Osteoblast (primary cell): ENCODE measurements at regions not wholly inside any gene's neighbourhood (a gene's known extent, or its start where the extent isn't known, plus 50 kb on each side); places are given as distances from the start of the nearest gene placed in this dataset.

Experiments used
- DNase-seq: peaks from one replicate; pipeline ENCODE4 v3.0.0; 2011; ENCODE audit warnings: low spot score, mixed read lengths; ENCODE audit not compliant: insufficient read length; ENCODE audit errors: missing footprints
- H2AFZ ChIP-seq: 2 replicates; pipeline ENCODE4 v1.6.0; 2011; ENCODE audit warnings: mild to moderate bottlenecking, low read length
- H3K27ac ChIP-seq: 2 replicates; pipeline ENCODE4 v1.5.1; 2011; ENCODE audit warnings: mild to moderate bottlenecking, low read depth, low read length, moderate library complexity
- H3K27me3 ChIP-seq: 2 replicates; pipeline ENCODE4 v1.6.0; 2012; ENCODE audit warnings: mild to moderate bottlenecking, control low read depth, inconsistent platforms, low read length, moderate library complexity; ENCODE audit not compliant: insufficient read depth
- H3K36me3 ChIP-seq: 2 replicates; pipeline ENCODE4 v1.5.1; 2011; ENCODE audit warnings: mild to moderate bottlenecking, low read length, control low read depth, moderate library complexity; ENCODE audit not compliant: insufficient read depth
- H3K4me1 ChIP-seq: 2 replicates; pipeline ENCODE4 v1.5.1; 2011; ENCODE audit warnings: mild to moderate bottlenecking, low read length, control low read depth, moderate library complexity; ENCODE audit not compliant: insufficient read depth
- H3K4me2 ChIP-seq: 2 replicates; pipeline ENCODE4 v1.6.0; 2011; ENCODE audit warnings: mild to moderate bottlenecking, low read length; ENCODE audit not compliant: insufficient read depth
- H3K4me3 ChIP-seq: fragments of 200-600 bp; sonication (generic); 3 replicates; pipeline ENCODE4 v1.5.1; 2012; ENCODE audit warnings: mild to moderate bottlenecking, low read length, inconsistent platforms; ENCODE audit not compliant: insufficient read depth
- H3K79me2 ChIP-seq: 2 replicates; pipeline ENCODE4 v1.6.0; 2012; ENCODE audit warnings: mild to moderate bottlenecking, low read length, control low read depth, inconsistent platforms; ENCODE audit not compliant: insufficient read depth
- H3K9me3 ChIP-seq: 2 replicates; pipeline ENCODE4 v1.5.1; 2011; ENCODE audit warnings: low read depth, low read length, control low read depth
- H4K20me1 ChIP-seq: 2 replicates; pipeline ENCODE4 v1.6.0; 2012; ENCODE audit warnings: mild to moderate bottlenecking, low read length, control low read depth; ENCODE audit not compliant: insufficient read depth
- TF ChIP-seq, protein P1 (sequence below): IDR thresholded peaks from 2 replicates; pipeline ENCODE4 v1.5.1; 2011; ENCODE audit warnings: mild to moderate bottlenecking, low read depth, low read length, moderate library complexity; ENCODE audit errors: extremely low read depth

DNA sequence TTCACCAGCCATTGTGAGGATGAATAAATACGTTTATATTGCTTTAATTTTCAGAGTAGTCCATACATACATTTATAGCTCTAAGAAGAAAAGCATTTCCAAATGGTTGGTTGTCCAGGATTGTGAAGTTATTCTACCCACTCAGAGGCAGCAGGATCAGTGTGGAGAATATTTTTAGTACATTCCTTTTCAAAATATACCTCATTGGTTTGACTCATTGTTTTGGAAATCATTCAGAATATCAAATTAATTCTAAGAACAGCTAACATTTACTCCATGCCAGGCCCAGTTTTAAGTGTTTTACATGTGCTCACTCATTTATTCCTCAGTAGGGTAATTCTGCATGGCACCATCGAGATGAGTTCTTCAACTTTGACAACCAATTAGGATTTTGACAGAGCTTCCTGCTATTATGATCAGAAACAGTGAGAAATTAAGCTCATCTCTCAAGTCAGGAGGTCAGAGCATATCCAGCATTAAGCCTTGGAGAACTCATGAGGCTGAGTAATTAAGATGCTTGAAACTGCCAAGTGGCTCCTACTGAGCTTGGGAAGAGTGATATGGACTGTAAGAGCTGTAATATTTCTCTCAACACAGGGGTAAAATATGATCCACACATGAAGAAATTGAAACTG lies 153.3 kb upstream of the CLEC14A start:
- DNase-seq: peak; percentile 41
- no peak overlapping the region for H3K4me2 ChIP-seq
- H3K9me3 ChIP-seq: no peaks in the 10 kb centered on the region
- H3K4me3 ChIP-seq: no peak overlapping the region
- H3K27ac ChIP-seq: no peak overlapping the region
- no peaks in the 10 kb centered on the region for H3K27me3 ChIP-seq
- TF ChIP-seq, protein P1, sequence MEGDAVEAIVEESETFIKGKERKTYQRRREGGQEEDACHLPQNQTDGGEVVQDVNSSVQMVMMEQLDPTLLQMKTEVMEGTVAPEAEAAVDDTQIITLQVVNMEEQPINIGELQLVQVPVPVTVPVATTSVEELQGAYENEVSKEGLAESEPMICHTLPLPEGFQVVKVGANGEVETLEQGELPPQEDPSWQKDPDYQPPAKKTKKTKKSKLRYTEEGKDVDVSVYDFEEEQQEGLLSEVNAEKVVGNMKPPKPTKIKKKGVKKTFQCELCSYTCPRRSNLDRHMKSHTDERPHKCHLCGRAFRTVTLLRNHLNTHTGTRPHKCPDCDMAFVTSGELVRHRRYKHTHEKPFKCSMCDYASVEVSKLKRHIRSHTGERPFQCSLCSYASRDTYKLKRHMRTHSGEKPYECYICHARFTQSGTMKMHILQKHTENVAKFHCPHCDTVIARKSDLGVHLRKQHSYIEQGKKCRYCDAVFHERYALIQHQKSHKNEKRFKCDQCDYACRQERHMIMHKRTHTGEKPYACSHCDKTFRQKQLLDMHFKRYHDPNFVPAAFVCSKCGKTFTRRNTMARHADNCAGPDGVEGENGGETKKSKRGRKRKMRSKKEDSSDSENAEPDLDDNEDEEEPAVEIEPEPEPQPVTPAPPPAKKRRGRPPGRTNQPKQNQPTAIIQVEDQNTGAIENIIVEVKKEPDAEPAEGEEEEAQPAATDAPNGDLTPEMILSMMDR: no peak
- peaks cover 7% of the 10 kb centered on the region for H3K4me1 ChIP-seq
- no peak overlapping the region for H2AFZ ChIP-seq
- no peaks in the 10 kb centered on the region for H3K79me2 ChIP-seq
- H4K20me1 ChIP-seq: no peaks in the 10 kb centered on the region
- H3K36me3 ChIP-seq: no peaks in the 10 kb centered on the region

DNA sequence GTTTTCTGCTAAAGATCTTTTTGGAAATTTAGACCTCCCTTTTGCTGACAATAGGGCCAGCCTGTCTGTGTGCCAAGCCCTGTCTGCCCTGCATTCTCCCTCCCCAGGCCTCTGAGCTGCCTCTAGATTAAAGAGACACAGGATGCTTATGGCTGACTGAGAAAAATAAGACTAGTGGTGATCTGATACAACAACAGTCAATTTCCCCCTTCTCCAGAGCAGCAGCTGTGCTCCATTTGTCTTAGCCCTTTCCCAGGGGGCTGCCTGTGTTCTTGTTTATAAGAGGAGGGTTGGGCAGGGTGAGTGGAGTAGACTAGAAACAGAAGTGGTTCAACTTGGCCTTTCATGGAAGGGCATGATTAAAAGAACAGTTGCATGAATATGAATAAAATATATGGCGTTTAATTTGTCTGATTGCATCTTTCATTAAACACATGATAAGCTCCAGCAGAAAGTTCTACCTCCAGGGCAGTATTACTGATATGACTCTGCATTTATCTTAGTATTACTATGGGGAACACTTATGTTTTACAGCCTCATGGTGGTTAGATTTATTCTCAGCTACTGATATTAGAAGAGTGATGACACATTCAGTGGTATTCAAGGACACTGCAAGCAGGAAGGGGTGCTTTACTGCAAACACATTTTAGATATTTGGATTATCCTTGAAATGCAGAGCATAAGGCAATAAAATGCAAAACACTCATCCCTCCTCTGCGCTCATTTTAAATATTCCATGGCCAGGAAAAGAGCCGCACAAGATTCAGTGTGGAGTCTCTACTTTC lies 150.2 kb upstream of the CLEC14A start:
- Histone ChIP-seq H4K20me1 (no peaks in the 10 kb centered on the region), H3K4me3 (no peak overlapping the region), H2AFZ (no peak overlapping the region), H3K27ac (peak overlapping the region; percentile 58), H3K9me3 (no peaks in the 10 kb centered on the region), H3K27me3 (no peaks in the 10 kb centered on the region), H3K36me3 (no peaks in the 10 kb centered on the region), H3K4me2 (no peak overlapping the region), H3K4me1 (peaks cover 7% of the 10 kb centered on the region), H3K79me2 (no peaks in the 10 kb centered on the region)
- TF ChIP-seq, protein P1: no peak
- DNase-seq: no peak

DNA sequence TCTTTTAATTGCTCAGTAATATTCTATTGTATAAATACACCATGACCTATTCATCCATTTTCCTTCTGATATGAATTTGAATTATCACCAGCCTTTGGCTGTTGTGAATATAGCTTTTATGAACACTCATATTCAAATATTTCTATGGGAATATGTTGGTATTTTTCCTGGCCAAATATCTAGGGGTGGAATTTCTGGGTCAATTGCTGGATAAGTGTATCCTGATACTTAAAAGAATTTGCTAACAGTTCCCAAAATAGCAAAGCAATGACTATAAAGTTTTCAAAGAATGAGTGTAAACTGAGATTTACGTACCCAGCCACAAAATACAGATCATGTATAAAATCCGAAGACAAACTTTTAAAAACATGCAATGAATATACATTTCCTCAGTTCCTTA lies 148.7 kb upstream of the CLEC14A start:
- H3K27ac ChIP-seq: peak overlapping the region; percentile 58
- H3K79me2 ChIP-seq: no peaks in the 10 kb centered on the region
- H3K4me1 ChIP-seq: peaks cover 7% of the 10 kb centered on the region
- H3K4me2 ChIP-seq: no peak overlapping the region
- no peak overlapping the region for H2AFZ ChIP-seq
- TF ChIP-seq, protein P1: no peak
- H3K27me3 ChIP-seq: no peaks in the 10 kb centered on the region
- no peaks in the 10 kb centered on the region for H3K36me3 ChIP-seq
- no peaks in the 10 kb centered on the region for H4K20me1 ChIP-seq
- H3K4me3 ChIP-seq: no peak overlapping the region
- no peak for DNase-seq
- no peaks in the 10 kb centered on the region for H3K9me3 ChIP-seq

DNA sequence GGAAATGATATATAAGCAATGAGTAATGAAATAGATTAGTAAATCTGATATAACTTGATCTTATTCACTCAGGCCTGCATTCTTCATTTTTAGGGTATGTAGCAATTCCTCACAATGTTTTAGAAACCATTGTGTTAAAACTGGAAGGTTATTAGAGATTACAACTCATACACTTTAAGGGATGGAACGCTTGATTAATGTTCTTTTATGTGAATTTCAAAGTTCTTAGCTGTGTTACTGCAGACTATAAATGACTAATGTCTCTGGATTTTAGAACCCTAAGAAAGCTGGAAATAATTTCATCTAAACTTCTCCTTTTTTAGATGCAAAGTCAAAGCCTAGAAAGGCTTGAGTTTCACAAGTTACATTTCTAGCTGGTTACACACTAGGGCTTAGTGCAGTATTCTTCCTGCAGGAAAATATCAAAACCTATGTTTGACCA lies 148.2 kb upstream of the CLEC14A start:
- Histone ChIP-seq H4K20me1 (no peaks in the 10 kb centered on the region), H3K27ac (peak overlapping the region; percentile 58), H2AFZ (no peak overlapping the region), H3K4me1 (peaks cover 7% of the 10 kb centered on the region), H3K27me3 (no peaks in the 10 kb centered on the region), H3K36me3 (no peaks in the 10 kb centered on the region), H3K79me2 (no peaks in the 10 kb centered on the region), H3K4me3 (no peak overlapping the region), H3K4me2 (no peak overlapping the region), H3K9me3 (no peaks in the 10 kb centered on the region)
- DNase-seq: no peak
- TF ChIP-seq, protein P1: no peak
